ENCODE measurements at regions not wholly inside any gene's neighbourhood (a gene's known extent, or its start where the extent isn't known, plus 50 kb on each side); places are given as distances from the start of the nearest gene placed in this dataset.
A peak's percentile ranks its signal among the peaks of the same experiment; 100 is the strongest.

DNA sequence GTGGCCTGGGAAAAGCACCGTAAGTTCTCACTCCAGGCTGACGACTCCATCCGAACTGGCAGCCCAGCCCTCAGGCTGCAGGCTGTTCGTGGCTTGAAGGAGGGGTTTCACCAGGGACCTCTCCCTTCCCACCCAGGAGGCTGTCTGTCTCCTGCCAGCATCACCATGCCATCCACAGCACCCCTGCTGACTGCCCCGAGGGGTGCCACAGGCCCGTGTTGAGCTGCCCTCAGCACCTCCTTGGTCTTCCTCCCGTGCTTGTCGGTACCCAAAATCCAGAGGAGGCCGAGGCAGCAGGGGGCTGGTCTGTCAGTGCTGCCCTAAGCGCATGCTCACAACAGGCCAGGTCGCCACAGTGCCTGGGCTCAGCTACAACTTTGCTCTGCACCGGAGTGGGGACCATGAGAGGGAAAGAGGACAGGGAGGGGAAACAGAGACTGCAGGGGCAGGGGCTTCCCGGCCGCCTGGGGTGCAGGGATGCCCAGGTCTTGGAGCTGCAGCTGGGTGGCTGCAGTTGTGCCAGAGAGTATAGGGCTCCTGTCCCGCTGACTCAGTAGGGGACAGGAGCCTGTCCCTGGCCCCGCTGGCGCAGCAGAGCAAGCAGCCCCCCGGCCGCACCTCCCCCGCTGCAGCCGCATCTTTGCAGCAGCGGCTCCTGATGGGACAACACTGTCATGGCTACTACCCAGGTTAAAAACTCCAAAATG, 963.7 kb upstream of the CRIM1 start:
- no peaks in the 10 kb centered on the region for H3K4me1 ChIP-seq (ENCODE audit: insufficient read depth, low read length)
- no peak overlapping the region for H3K27ac ChIP-seq (ENCODE audit: low read depth in 1 of 2, low read length in 2 of 2)
- POLR2A ChIA-PET: no interaction called here
- no peaks in the 10 kb centered on the region for H3K9me3 Mint-ChIP-seq
- no peak overlapping the region for H3K27ac Mint-ChIP-seq
- no peaks in the 10 kb centered on the region for H3K36me3 ChIP-seq (ENCODE audit: insufficient read depth, low read length)
- DNase-seq (peak in 1 of 14 experiments; percentile 6), ATAC-seq (ENCODE audit: poor library complexity) (no peak)
- H3K4me1 Mint-ChIP-seq (ENCODE audit: low read depth): no peaks in the 10 kb centered on the region
- peaks cover 0 to 14% of the 10 kb centered on the region in 2 experiments for H3K9me3 ChIP-seq (ENCODE audit: control insufficient read depth in 1 of 2, insufficient read depth in 1 of 2, low read length in 2 of 2)
- no peak overlapping the region for H3K4me3 ChIP-seq (ENCODE audit: low read length)
- H3K4me3 Mint-ChIP-seq: no peak overlapping the region
- TF ChIP-seq, protein P1, sequence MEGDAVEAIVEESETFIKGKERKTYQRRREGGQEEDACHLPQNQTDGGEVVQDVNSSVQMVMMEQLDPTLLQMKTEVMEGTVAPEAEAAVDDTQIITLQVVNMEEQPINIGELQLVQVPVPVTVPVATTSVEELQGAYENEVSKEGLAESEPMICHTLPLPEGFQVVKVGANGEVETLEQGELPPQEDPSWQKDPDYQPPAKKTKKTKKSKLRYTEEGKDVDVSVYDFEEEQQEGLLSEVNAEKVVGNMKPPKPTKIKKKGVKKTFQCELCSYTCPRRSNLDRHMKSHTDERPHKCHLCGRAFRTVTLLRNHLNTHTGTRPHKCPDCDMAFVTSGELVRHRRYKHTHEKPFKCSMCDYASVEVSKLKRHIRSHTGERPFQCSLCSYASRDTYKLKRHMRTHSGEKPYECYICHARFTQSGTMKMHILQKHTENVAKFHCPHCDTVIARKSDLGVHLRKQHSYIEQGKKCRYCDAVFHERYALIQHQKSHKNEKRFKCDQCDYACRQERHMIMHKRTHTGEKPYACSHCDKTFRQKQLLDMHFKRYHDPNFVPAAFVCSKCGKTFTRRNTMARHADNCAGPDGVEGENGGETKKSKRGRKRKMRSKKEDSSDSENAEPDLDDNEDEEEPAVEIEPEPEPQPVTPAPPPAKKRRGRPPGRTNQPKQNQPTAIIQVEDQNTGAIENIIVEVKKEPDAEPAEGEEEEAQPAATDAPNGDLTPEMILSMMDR (IDR thresholded peaks at IDR 0.05): no peak
- CTCF ChIA-PET: no interaction called here
- H3K27me3 Mint-ChIP-seq: no peaks in the 10 kb centered on the region
- intact Hi-C loops (cut with DNase I, micrococcal nuclease): loop anchor here in 1 of 2 experiments (1.0 kb wide), 1 partner anchor 36 kb away; no protein-coding TSS in a partner anchor
- no peaks in the 10 kb centered on the region for H3K36me3 Mint-ChIP-seq (ENCODE audit: low read depth)
- no peaks in the 10 kb centered on the region for H3K27me3 ChIP-seq (ENCODE audit: control insufficient read depth in 1 of 2, insufficient read depth in 2 of 2, low read length in 2 of 2)

DNA sequence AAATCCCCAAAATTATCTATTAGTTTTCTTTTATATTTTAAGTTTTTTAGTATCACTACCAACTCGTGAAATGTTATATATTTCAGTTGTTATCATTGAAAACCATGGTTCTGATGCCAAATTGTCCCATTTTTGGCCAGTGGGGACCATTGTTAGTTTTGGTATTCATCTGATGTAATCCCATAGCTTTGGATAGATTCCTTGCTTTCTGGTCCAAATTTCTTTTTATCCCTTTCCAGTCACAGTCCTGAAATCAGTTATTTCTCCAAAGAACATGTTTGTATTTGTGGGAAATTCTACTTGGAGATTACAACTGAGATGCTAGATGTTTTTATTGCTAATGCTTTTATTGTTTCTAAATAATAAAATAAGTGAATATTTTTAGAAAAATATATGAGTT, 976.8 kb upstream of the CRIM1 start:
- intact Hi-C loops (cut with DNase I, micrococcal nuclease): loop anchor here in 1 of 2 experiments (1.0 kb wide), 1 partner anchor 26 kb away; no protein-coding TSS in a partner anchor
- Mint-ChIP-seq H3K9me3 (no peaks in the 10 kb centered on the region), H3K4me1 (ENCODE audit: low read depth) (no peaks in the 10 kb centered on the region), H3K27me3 (no peaks in the 10 kb centered on the region), H3K36me3 (ENCODE audit: low read depth) (no peaks in the 10 kb centered on the region), H3K4me3 (no peak overlapping the region), H3K27ac (no peak overlapping the region)
- TF ChIP-seq, protein P1 (IDR thresholded peaks at IDR 0.05): no peak
- ChIA-PET POLR2A (no interaction called here), CTCF (no interaction called here)
- H3K27ac ChIP-seq (ENCODE audit: low read depth in 1 of 2, low read length in 2 of 2): no peak overlapping the region
- ATAC-seq (ENCODE audit: poor library complexity): no peak
- H3K9me3 ChIP-seq (ENCODE audit: control insufficient read depth in 1 of 2, insufficient read depth in 1 of 2, low read length in 2 of 2): no peaks in the 10 kb centered on the region
- no peaks in the 10 kb centered on the region for H3K27me3 ChIP-seq (ENCODE audit: control insufficient read depth in 1 of 2, insufficient read depth in 2 of 2, low read length in 2 of 2)
- H3K36me3 ChIP-seq (ENCODE audit: insufficient read depth, low read length): no peaks in the 10 kb centered on the region
- DNase-seq: no peak
- no peaks in the 10 kb centered on the region for H3K4me1 ChIP-seq (ENCODE audit: insufficient read depth, low read length)
- H3K4me3 ChIP-seq (ENCODE audit: low read length): no peak overlapping the region

DNA sequence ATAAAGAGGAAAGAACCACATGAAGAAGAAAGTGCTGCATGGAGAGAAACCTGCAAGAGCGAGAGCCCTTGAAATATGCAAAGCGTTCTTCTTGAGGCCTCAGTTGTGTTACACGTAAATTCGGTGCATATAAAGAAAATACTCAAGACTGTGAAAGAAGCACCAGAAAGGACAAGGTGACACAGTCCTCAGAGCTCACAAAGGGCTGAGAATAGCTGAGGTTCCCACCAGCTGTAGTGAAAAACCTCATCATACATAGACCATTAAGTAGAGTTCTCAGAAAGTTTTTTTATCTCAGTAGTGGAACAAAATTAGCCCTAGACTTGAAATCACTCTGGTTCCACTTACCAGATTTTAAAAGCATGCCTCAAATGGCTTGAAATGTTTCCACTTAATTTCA, 980.7 kb upstream of the CRIM1 start:
- ATAC-seq (ENCODE audit: poor library complexity): no peak
- Mint-ChIP-seq H3K9me3 (no peaks in the 10 kb centered on the region), H3K27ac (no peak overlapping the region), H3K27me3 (no peaks in the 10 kb centered on the region), H3K4me1 (ENCODE audit: low read depth) (no peaks in the 10 kb centered on the region), H3K36me3 (ENCODE audit: low read depth) (no peaks in the 10 kb centered on the region), H3K4me3 (no peak overlapping the region)
- H3K36me3 ChIP-seq (ENCODE audit: insufficient read depth, low read length): no peaks in the 10 kb centered on the region
- ChIA-PET CTCF (no interaction called here), POLR2A (no interaction called here)
- H3K27me3 ChIP-seq (ENCODE audit: control insufficient read depth in 1 of 2, insufficient read depth in 2 of 2, low read length in 2 of 2): no peaks in the 10 kb centered on the region
- no peaks in the 10 kb centered on the region for H3K4me1 ChIP-seq (ENCODE audit: insufficient read depth, low read length)
- H3K4me3 ChIP-seq (ENCODE audit: low read length): no peak overlapping the region
- H3K27ac ChIP-seq (ENCODE audit: low read depth in 1 of 2, low read length in 2 of 2): no peak overlapping the region
- H3K9me3 ChIP-seq (ENCODE audit: control insufficient read depth in 1 of 2, insufficient read depth in 1 of 2, low read length in 2 of 2): peaks cover 0 to 6% of the 10 kb centered on the region in 2 experiments
- TF ChIP-seq, protein P1 (IDR thresholded peaks at IDR 0.05): no peak
- intact Hi-C loops (cut with DNase I, micrococcal nuclease): no loop called here
- DNase-seq: no peak

All from CD4-positive, alpha-beta T cell (primary cell).